DND-41 (cell line): ENCODE measurements at regions not wholly inside any gene's neighbourhood (a gene's known extent, or its start where the extent isn't known, plus 50 kb on each side); places are given as distances from the start of the nearest gene placed in this dataset.

ENCODE experiments used
- ATAC-seq: fragments of 200-7000 bp; cut with Tn5 transposase; 3 replicates; pipeline ENCODE4 v1.9.1; 2021; ENCODE audit warnings: low read depth; ENCODE audit not compliant: insufficient read depth
- DNase-seq: peaks from one replicate; pipeline ENCODE4 v3.0.0-alpha.2; 2020
- H2AFZ ChIP-seq: 2 replicates; pipeline ENCODE4 v1.6.0; 2012; ENCODE audit warnings: low read depth, low read length
- H3K27ac ChIP-seq: 2 replicates; pipeline ENCODE4 v1.5.1; 2012; ENCODE audit warnings: low read length, inconsistent platforms
- H3K27me3 ChIP-seq: fragments of 200-600 bp; sonication (generic); 2 replicates; pipeline ENCODE4 v1.6.0; 2012; ENCODE audit warnings: low read length, mild to moderate bottlenecking, inconsistent platforms; ENCODE audit not compliant: insufficient read depth, poor library complexity
- H3K36me3 ChIP-seq: 2 replicates; pipeline ENCODE4 v1.5.1; 2012; ENCODE audit warnings: low read length, inconsistent platforms; ENCODE audit not compliant: insufficient read depth
- H3K4me1 ChIP-seq: 2 replicates; pipeline ENCODE4 v1.5.1; 2012; ENCODE audit warnings: mild to moderate bottlenecking, low read length; ENCODE audit not compliant: insufficient read depth
- H3K4me2 ChIP-seq: 2 replicates; pipeline ENCODE4 v1.6.0; 2012; ENCODE audit warnings: mild to moderate bottlenecking, moderate library complexity, low read length, inconsistent platforms; ENCODE audit not compliant: insufficient read depth
- H3K4me3 ChIP-seq, 2 experiments: fragments of 200-600 bp in 1 of 2; shearing (Covaris generic) in 1 of 2; 2 replicates each; pipeline ENCODE4 v1.5.1; 2012 to 2016; ENCODE audit warnings: inconsistent platforms in 2 of 2, low read length in 2 of 2, mild to moderate bottlenecking in 2 of 2, low read depth in 1 of 2, moderate library complexity in 1 of 2
- H3K79me2 ChIP-seq: 2 replicates; pipeline ENCODE4 v1.6.0; 2012; ENCODE audit warnings: low read length, inconsistent platforms; ENCODE audit not compliant: insufficient read depth
- H3K9ac ChIP-seq: 2 replicates; pipeline ENCODE4 v1.6.0; 2012; ENCODE audit warnings: low read depth, mild to moderate bottlenecking, inconsistent platforms, low read length, moderate library complexity
- H3K9me3 ChIP-seq: 2 replicates; pipeline ENCODE4 v1.5.1; 2012; ENCODE audit warnings: low read length, moderate library complexity, mild to moderate bottlenecking, inconsistent platforms; ENCODE audit not compliant: insufficient read depth, severe bottlenecking
- H4K20me1 ChIP-seq: 2 replicates; pipeline ENCODE4 v1.6.0; 2012; ENCODE audit warnings: low read length; ENCODE audit not compliant: insufficient read depth
- CTCF ChIP-seq: IDR thresholded peaks from 2 replicates; pipeline ENCODE4 v1.5.1; 2012; ENCODE audit warnings: borderline replicate concordance, low read length, moderate library complexity, mild to moderate bottlenecking; ENCODE audit not compliant: poor library complexity, severe bottlenecking; ENCODE audit errors: extremely low read depth
- EZH2 ChIP-seq: IDR thresholded peaks from 3 replicates; pipeline ENCODE4 v1.6.1; 2012; ENCODE audit warnings: borderline replicate concordance, low read depth, mild to moderate bottlenecking, moderate library complexity, low read length, inconsistent platforms; ENCODE audit not compliant: severe bottlenecking

GRCh38 chr14:78016532-78016931 lies 153.6 kb upstream of the NRXN3 start:
- Histone ChIP-seq H3K4me1 (no peaks in the 10 kb centered on the region), H3K9me3 (no peaks in the 10 kb centered on the region), H3K27ac (no peak overlapping the region), H4K20me1 (no peaks in the 10 kb centered on the region), H3K4me3 (no peak overlapping the region), H3K27me3 (no peaks in the 10 kb centered on the region), H3K4me2 (no peak overlapping the region), H3K36me3 (no peaks in the 10 kb centered on the region), H2AFZ (no peak overlapping the region), H3K79me2 (no peaks in the 10 kb centered on the region), H3K9ac (no peak overlapping the region)
- ATAC-seq = no peak
- no peak for DNase-seq
- TF ChIP-seq EZH2 (no peak), CTCF (no peak)

GRCh38 chr14:78018283-78018682 lies 151.9 kb upstream of the NRXN3 start:
- Histone ChIP-seq H3K4me3 (no peak overlapping the region), H3K4me2 (no peak overlapping the region), H3K36me3 (no peaks in the 10 kb centered on the region), H3K79me2 (no peaks in the 10 kb centered on the region), H3K4me1 (no peaks in the 10 kb centered on the region), H3K9ac (no peak overlapping the region), H3K27me3 (no peaks in the 10 kb centered on the region), H2AFZ (no peak overlapping the region), H3K9me3 (no peaks in the 10 kb centered on the region), H3K27ac (no peak overlapping the region), H4K20me1 (no peaks in the 10 kb centered on the region)
- TF ChIP-seq CTCF = no peak
- TF ChIP-seq EZH2 = no peak
- ATAC-seq (no peak), DNase-seq (no peak)

- Histone ChIP-seq H2AFZ (peak overlapping the region; percentile 58; the same call in 1 of the 2 replicates), H3K27ac (no peak overlapping the region), H3K36me3 (no peaks in the 10 kb centered on the region), H3K79me2 (no peaks in the 10 kb centered on the region), H3K4me3 (no peak overlapping the region), H3K27me3 (no peaks in the 10 kb centered on the region), H3K4me1 (no peaks in the 10 kb centered on the region), H3K9me3 (no peaks in the 10 kb centered on the region), H4K20me1 (no peaks in the 10 kb centered on the region), H3K4me2 (no peak overlapping the region), H3K9ac (no peak overlapping the region)
- TF ChIP-seq CTCF = peak; percentile 77
- TF ChIP-seq EZH2 = no peak
- ATAC-seq (peak; percentile 89), DNase-seq (peak; percentile 72)
Observed at GRCh38 chr14:78022059-78022458, 148.1 kb upstream of the NRXN3 start.

- Histone ChIP-seq H3K4me1 (no peaks in the 10 kb centered on the region), H3K27me3 (no peaks in the 10 kb centered on the region), H3K79me2 (no peaks in the 10 kb centered on the region), H3K4me3 (no peak overlapping the region), H2AFZ (no peak overlapping the region), H3K9ac (no peak overlapping the region), H3K9me3 (no peaks in the 10 kb centered on the region), H3K4me2 (no peak overlapping the region), H4K20me1 (no peaks in the 10 kb centered on the region), H3K27ac (no peak overlapping the region), H3K36me3 (no peaks in the 10 kb centered on the region)
- no peak for ATAC-seq
- DNase-seq = no peak
- TF ChIP-seq CTCF = no peak
- no peak for TF ChIP-seq EZH2
Observed at GRCh38 chr14:78023112-78023511, 147.1 kb upstream of the NRXN3 start.
